ENCODE measurements at regions not wholly inside any gene's neighbourhood (a gene's known extent, or its start where the extent isn't known, plus 50 kb on each side); places are given as distances from the start of the nearest gene placed in this dataset.
"Not testable (repeated sequence)": the region's sequence is repeated elsewhere in the genome, so short reads cannot be mapped to it uniquely, and the experiment has no call there.

- DNase-seq, result no peak
Observed at GRCh38 chrX:786441-786881, 155.9 kb downstream of the SHOX start.

GRCh38 chrX:784829-785228, 154.2 kb downstream of the SHOX start:
- DNase-seq, result no peak

- DNase-seq, result no peak
Observed at GRCh38 chrX:781224-782204, 150.9 kb downstream of the SHOX start.

- no peak for DNase-seq
Observed at GRCh38 chrX:776529-777230, 146.1 kb downstream of the SHOX start.

- DNase-seq, result no peak
Observed at GRCh38 chrX:776061-776460, 145.5 kb downstream of the SHOX start.

- DNase-seq, result no peak
Observed at GRCh38 chrX:774536-774935, 143.9 kb downstream of the SHOX start.

GRCh38 chrX:773292-774025, 142.9 kb downstream of the SHOX start:
- DNase-seq, result no peak

GRCh38 chrX:771536-771935, 140.9 kb downstream of the SHOX start:
- DNase-seq, result no peak

GRCh38 chrX:769796-770195, 139.2 kb downstream of the SHOX start:
- no peak for DNase-seq

GRCh38 chrX:768596-768995, 138.0 kb downstream of the SHOX start:
- DNase-seq, result no peak

- no peak for DNase-seq
Observed at GRCh38 chrX:758917-759316, 128.3 kb downstream of the SHOX start.

GRCh38 chrX:750812-751211, 120.2 kb downstream of the SHOX start:
- DNase-seq, result no peak

GRCh38 chrX:750263-750662, 119.7 kb downstream of the SHOX start:
- no peak for DNase-seq

GRCh38 chrX:747176-747575, 116.6 kb downstream of the SHOX start:
- no peak for DNase-seq

GRCh38 chrX:739611-740010, 109.0 kb downstream of the SHOX start:
- DNase-seq, result no peak

GRCh38 chrX:737021-737420, 106.4 kb downstream of the SHOX start:
- DNase-seq, result not testable (repeated sequence)

- no peak for DNase-seq
Observed at GRCh38 chrX:734362-734761, 103.8 kb downstream of the SHOX start.

GRCh38 chrX:733961-734360, 103.4 kb downstream of the SHOX start:
- no peak for DNase-seq

- DNase-seq, result no peak
Observed at GRCh38 chrX:729583-730409, 99.2 kb downstream of the SHOX start.

- DNase-seq, result not testable (repeated sequence)
Observed at GRCh38 chrX:729101-729500, 98.5 kb downstream of the SHOX start.

- not testable (repeated sequence) for DNase-seq
Observed at GRCh38 chrX:728639-729038, 98.0 kb downstream of the SHOX start.
